ENCODE measurements at regions not wholly inside any gene's neighbourhood (a gene's known extent, or its start where the extent isn't known, plus 50 kb on each side); places are given as distances from the start of the nearest gene placed in this dataset.

GRCh38 chr12:92597997-92598396, 104.8 kb upstream of the PLEKHG7 start:
- TF ChIP-seq CTCF (IDR thresholded peaks at IDR 0.05) (no peak), POLR2A (IDR thresholded peaks at IDR 0.05) (no peak), POLR2AphosphoS5 (IDR thresholded peaks at IDR 0.05; ENCODE audit: insufficient read depth in 1 of 2, low read depth in 1 of 2) (no peak)
